ENCODE measurements at regions not wholly inside any gene's neighbourhood (a gene's known extent, or its start where the extent isn't known, plus 50 kb on each side); places are given as distances from the start of the nearest gene placed in this dataset.

DNA sequence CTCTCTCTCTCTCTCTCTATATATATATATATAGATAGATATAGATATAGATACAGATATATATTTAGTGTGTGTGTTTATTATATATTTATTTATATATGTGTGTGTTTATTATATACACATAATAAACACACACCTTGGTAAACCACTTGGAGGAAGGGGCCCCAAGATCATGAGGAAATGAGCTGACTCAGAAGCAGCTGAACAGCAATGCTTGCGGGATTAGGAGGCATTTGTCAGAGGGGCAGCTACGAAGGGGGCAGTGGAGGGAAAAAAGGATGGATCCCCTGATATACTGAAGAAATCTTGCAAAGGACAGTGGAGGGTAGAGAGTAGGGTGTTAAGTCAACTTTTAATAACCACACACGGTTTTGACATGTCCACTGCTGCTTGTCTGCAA lies 120.0 kb upstream of the SORBS2 start:
- no peak for DNase-seq

DNA sequence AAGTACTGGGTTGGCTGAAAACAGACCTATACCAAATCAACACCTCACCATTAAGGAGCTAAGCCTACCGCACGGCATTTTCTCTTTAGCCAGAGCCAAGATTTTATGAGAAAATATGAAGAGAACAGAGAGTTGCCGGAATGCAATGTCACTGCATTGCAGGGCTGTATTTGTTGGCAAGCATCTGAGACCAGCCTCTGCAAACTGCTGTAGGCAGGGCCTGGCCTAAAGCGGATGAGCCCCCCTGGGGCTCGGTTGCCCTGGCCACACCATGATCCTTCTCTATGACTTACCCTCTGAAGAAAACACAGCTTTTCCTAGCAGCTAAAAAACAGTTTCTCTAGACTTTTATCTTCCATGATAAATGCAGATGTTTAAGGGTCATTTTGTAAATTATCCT lies 120.5 kb upstream of the SORBS2 start:
- no peak for DNase-seq

DNA sequence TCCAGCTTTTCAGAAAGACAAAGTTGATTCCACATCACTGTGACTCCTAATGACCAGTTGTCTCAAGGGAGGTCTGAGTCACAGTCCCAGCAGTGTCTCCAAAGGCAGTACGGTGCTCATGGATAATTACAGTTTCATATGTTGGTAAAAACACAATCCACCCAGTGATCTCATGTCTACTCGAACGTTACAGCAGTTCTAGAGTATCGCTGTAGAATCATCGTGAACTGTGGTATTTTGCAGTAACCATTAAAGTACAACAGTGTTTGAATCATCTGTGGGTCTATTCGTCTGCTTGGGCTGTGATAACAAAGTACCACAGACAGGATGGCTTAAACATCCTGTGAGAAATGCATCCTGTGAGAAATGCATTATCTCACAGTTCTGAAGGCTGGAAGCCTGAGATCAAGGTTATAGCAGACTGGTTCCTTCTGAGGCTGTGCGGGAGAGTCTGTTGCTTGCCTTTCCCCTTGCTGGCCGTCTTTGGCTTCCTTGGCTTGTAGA lies 121.1 kb upstream of the SORBS2 start:
- DNase-seq = no peak

DNA sequence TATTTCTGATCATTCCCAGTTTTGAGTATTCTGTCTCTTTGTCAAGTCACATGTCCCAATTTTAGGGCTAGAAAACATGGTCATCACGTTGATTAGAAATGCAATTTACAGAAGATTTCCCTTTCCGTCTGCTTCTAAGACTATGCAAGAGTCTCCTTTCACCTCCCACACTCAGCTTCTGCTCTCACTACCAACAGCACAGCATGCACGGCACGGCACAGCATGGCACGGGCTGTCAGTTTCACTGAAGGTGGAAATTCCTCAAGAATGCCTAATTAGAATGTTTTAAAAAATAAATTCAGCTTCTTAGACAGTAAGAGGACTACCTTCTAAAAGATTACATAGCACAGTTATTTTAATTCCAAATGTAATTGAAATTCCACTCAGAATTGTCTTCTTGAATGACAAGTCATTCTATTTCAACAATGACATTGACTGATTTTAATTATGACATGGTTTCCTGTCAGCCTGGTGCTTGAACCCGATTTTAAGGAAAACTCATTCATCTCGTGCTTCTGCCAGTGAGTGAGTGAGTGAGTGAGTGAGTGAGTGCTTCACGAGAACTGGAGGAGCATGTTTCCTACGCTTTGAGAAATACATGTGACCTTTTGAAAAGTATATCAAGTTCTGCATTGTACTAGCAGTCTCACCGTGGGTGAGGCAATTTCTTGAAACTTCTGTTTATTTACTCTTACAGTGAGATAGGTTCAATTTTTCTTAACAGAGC lies 124.8 kb upstream of the SORBS2 start:
- no peak for DNase-seq

DNA sequence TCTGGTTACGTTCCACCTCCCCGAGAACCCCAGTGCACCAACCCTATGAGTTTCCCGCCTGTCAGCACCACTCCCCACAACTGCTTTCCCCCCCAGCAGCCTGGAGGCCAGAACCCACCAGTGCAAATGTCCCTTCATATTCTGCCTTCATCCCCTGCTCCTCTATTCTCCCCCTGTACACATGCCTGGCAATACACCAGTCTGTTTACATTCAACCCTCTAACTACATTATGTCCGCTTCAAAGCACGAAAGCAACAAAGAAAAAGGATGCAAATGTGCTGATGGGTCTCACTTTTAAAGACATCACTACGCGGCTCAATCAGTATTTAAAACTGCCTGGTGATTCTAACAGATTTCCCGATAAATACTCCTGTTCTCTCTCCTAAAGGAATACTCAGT lies 126.7 kb upstream of the SORBS2 start:
- DNase-seq = no peak

DNA sequence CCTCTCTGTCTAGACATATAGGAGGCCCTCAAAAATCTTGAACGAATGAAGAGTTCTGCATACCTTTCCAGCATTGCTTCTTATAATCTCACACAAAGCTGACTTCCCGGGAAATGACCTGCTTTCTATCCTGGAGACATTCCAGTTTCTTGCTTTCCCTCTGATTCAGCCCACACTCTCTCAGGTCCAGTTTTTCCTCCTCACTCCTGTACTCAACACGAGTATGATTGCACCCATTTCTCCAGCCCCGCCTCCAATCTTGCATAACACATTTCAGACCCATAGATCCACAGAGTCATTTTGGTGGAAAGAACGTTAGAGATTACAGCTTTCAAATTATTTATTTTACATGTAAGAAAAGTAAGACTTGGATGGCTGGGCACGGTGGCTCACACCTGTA lies 127.5 kb upstream of the TLR3 start:
- no peak for DNase-seq

DNA sequence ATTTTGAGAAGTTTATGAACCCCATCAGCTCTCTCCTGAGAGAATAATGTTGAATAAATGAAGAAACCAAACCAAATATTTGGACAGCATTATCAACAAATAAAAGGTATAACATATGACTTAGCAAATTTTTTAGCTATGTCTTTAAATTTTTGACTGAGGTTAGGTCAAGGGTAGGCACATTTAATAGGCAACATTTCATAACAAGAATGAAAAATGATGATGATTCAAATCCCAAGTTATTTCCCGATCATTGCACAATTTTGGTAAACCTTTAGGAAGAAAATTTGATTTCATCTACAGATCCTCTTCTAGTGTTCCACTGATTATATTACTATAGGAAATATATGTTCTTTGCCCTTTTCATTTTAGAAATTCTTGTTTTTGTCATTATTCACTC lies 123.7 kb upstream of the TLR3 start:
- DNase-seq = no peak

DNA sequence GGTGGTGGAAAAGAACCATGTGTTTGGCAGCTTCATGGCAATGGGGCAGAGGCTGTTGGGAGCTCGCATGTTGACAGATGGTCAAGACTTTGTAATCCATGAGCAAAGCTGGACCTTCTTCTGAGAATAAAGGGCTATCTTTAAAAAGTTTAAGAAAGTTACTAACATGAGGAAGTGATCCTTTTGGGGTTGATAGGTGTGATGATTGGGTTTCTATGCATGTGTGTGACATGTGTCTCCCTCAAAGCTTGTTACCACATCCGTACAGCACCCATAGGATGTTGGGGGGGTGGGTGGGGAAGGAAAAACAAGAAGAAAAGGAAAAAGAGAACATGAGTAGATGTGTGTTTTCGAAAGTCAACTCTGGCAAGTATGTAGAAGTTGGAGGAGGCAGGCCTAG lies 123.0 kb upstream of the TLR3 start:
- DNase-seq = no peak

DNA sequence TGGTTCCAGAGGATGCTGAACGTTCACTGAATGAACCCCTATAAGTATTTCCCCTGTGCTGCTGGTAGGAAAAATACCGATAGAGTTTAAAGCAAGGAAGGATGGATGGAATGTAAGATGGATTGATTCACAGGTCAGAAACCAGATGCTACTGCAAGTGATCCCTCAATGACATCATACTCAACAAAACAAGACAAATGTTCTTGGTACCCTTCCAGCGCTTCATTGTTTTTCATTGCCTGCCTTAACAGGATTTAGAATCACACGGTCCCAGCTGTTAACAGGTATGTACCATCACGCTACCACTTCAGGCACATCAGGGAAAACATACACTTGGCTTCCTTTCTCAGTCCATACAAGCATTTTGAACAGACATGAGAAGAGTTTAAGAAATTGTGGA lies 118.1 kb upstream of the TLR3 start:
- peak in 1 of 2 experiments; percentile 9 for DNase-seq

DNA sequence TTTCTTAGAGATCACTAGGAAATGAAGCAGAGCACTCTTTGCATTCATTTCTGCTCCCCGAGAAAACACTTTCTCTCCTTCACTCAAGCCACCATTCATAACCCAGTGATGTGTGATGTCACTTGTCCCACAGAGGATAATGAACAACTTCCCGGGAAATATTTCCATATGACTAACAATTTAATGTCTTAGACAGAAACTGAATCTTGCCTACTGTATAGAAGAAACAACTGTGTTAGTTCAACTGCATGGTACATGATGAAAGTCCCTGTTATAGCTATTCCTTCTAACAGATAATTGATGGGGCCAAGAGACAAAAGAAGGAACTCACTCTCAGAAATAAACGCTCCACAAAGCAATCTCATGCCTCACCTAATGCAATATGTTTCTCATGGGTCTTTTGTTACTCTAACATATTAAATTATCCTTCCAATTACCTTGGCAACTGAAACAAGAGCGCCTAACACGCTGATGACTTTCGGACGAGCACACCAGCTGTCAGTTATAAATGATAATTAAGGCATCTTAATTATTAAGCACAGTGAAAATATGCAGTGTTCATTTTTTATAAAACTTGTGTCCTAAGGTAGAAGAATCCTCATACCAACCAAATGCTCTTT lies 113.7 kb upstream of the TLR3 start:
- DNase-seq = no peak

DNA sequence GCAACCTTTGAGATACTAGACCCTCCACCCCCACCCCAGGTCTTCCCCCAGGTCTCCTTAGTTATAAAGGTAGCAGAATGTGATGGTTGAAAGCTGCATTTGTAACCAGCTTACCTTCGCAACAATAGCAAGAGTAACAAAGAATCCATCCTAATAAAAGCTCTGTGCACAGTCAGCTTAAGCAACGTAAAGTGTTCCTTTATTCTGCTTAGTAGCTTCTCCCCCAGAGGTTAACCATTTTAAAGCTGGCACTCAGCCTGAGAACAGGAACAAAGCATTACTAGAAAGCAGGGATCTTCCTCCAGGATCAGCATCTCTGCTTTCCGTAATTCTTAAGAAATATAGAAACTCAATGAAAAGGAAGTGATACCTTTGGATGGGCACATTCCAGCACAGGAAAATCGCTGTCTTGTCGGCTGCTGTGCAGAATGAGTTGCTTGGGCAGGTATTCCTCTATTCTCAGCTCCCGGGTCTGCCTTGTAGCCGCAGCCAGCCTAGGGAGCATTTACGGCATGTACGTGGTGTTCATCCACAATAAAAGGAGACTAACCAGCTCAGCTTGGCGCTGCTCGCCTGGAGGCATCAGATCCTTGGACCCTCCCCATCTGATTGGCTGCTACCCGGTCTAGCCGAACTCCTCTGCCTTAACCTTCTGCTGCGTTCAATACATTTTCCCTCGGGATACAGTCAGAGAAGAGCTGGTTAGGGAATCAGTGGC lies 113.0 kb upstream of the TLR3 start:
- no peak for DNase-seq

DNA sequence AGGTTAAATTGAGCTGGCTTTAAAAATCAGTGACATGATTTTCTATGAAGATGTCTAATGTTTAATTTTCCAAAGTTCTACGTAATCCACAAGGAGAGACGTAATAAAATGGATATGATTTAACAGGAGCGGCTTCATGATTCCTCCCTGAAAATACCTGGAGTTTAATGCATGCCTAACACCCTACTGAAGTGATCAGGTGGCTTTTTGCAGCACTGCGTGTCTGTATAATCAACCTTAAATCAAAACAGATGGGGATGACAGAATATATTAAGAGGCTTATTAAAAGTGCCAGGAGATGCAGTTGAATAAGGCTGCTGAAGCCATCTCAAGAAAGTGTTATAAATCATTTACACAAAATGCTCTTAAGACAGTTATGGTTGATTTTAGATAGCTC lies 112.4 kb upstream of the TLR3 start:
- no peak for DNase-seq

DNA sequence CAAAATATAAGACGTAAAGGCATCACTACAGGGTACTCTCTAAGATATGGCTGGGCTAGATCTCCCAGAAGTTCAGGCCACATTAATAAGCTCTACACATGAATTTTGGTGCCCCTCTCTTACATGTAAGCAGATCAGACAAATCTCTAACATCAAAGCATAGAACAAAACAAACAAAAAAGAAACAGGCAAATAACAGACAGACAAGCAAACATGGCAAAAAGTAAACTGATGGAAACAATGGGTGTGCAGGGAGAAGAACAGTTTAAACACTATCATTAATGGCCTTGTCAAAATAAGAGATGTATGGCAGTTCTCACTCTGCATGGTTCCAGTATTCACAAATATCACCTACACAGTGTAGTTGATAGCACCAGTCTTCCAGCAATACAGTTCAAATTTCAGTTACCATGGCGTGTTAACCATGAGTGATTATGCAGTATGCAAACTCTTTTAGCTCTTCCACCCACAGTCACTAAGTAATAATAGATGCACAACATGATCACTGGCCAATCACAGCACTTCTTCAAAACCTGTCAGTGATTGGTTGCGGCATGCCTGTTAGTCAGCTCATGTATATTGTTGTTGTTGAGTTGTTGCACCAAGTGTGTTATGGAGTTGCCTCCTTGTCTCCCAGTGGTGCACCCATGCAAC lies 110.7 kb upstream of the TLR3 start:
- no peak for DNase-seq

DNA sequence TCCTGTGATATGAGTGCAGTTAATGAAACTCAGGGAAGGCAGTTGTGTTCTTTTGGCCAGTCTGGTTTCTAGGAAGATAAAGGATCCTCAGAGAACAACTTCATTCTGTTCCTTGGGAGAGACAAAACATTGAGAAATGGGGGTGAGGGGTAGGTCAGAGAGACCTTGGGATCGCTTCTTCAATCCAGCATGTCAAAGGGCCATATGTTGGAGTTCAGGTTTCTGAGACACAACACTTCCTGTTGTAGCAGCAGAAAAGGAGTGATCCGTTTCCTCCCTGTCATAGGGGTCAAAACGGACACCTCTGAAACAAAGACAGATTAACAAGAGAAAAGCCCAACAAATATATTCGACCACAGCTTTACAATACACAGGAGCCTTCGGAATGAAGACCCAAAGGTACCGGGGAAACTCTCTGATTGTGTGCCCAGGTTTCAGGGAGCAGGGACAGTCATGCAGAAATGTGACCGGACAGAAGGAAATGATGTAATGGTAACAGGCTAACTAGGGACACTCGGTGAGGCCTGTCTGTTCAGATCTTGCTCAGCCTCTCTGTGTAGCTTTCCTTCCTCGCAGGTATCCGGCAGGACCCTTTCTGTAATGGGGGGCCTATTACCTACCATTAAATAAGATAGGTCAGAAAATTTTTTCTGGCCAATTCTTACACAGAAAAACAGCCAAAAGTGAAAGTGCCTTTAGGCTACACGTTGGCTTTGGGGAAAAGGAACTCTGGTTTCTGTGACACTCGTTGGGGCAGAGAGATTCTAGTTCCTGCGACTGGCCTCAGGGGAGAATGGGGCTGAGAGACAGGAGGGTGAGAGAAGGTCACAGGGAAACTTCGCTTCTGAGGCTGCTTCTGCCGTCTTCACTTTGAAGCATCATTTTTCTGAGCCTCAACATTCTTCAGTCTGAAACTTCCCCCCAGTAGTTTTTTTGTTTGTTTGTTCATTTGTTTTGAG lies 103.3 kb upstream of the TLR3 start:
- no peak for DNase-seq

DNA sequence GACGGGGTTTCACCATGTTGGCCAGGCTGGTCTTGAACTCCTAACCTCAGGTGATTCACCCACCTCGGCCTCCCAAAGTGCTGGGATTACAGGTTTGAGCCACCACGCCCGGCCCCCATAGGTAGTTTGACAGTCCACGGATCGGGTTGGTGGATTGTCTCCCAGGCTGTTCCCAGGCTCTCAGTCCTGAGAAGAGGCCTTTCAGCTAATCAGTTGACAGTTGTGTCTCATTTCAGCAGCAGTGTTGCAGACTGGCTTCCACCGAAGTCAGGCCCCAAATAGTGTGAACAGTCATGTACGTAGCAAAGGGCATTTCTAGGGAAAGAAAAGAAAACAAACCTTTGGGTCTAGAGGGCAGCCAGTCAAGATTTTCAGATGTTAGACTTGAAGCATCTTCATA lies 102.4 kb upstream of the TLR3 start:
- no peak for DNase-seq

DNA sequence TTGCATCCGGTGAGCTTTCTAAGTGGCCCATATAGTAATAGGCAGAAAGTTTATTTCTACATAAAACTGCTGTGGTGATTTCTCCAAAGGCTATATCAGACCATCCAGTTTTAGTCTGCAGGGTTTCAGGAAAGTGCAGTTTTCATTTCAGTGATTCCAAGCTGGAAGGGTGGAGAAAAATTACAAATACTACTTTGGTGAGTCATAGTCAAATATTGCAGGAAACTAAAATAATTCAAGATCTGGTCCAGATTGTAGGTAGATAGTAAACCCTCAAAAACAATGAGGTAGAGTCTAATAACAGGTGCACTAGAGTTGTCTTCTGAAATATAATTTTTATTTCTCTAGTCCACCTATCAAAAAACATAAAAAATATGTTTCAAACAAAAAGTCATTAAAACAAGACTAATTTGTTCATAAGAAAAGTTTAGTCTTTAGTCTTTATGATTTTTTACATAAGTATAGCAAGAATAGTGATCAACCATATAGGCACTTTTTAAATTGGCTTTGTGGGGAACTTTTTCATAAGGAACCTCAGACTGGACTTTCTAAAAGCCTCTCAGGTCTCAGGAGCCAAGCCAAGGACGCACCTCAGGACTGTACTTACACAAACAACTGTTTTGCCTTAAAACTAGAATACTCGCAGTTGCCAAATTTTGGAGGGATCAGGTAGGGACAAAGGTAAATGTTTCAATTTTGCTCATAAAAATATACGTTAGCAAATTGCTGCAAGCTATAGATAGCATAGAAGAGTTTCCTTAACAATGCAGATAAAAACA lies 101.8 kb upstream of the TLR3 start:
- no peak for DNase-seq

DNA sequence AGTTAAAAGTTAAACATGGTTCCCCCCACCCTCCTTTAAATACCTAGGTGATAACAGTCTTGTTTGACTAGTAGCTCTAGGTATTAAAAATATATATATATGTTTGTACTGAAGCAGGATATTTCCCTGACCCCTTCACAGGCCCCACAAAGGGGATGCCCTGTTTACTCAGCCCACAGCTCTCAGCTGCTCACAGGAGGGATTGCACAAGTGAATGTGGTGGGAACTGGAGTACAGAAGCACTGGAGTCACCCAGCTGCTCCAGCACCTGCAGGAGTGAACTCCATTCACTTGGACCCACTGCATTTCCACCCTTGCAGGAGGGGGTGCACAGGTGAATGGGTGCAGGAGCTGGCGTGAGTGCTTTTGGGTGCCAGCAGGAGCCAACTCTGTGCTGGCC lies 99.3 kb upstream of the TLR3 start:
- peak in 1 of 2 experiments; percentile 45 for DNase-seq

DNA sequence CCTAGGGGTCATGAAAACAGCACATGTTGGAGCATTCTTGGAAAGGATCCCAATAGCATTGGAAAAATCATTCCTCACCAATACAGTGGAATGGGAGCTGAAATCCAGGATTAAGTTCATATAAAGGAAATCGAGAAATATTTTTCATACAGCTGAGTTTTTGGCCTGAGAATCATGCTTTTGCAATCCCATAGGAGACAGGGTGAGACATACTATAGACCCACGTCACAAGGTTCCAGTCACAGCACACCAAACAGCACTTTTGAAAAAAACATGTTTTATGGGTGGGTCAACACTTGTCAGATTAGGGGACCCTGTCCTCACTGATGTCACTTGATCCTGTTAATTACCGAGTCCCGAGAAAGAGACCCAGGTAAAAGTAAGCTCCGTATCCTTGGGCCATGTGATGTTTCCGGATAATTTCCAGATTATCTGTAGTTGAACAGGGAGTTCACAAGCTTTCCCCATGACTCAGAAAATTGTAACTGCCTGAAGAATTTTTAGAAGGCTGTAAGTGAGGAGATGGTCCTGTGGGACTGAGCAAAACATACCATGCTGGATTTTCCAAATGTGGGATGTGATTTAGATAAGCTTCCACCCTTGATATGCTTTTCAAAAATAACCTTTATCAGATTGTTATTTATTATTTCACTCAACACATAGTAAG lies 80.9 kb upstream of the TLR3 start:
- no peak for DNase-seq

DNA sequence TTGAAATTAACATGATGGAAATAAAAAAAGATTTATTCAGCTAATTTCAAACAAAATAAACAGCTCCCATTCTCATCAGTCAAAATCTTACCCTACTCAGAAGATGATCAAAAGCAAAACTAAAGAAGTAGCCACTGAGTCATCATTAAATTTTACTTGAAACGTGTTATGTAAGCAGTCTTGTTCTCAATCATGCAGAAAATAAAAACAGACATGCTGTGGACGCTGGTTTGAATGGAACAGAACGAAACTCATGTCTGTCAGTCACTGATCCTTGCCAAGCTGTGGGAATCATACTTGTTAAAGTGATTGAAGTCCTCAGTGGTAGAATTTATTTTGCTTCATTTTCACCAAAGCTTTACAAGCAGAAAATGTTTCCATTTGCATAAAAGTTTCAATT lies 77.2 kb upstream of the TLR3 start:
- DNase-seq = no peak

DNA sequence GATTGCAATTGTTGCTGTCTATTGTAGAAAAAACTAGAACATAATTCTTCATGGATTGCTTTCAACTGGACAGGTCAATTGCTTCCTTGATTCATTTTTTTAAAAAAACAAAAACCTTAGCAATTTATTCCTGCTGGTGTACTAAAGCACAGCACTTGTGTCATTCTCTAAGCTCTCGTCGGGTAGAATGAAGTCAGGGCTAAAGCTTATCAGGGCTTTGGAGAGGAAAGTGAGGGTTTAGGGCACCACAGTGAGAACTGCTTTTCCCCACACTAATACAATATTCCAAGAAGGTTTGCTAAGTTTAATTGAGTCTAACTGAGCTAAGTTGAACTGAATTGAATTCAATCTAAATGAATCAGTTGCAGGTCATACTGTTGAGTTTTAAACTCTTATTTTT lies 76.4 kb upstream of the TLR3 start:
- DNase-seq = no peak
